HepG2 (cell line): ENCODE measurements at regions not wholly inside any gene's neighbourhood (a gene's known extent, or its start where the extent isn't known, plus 50 kb on each side); places are given as distances from the start of the nearest gene placed in this dataset.

Experiments used
- ATAC-seq: fragments of 200-7000 bp; cut with Tn5 transposase; 3 replicates; pipeline ENCODE4 v1.9.1; 2020; ENCODE audit warnings: mild to moderate bottlenecking, moderate library complexity
- BruUV-seq: library from RNA; stranded (reverse); fragments of 400-500 nt; replicated peaks from 2 replicates; lab custom pipeline; 2021; lab: Mats Ljungman, UMichigan
- CTCF ChIA-PET: fragments of 300-600 bp; formaldehyde crosslinking; extraction: SDS; loops from one replicate; lab custom pipeline; 2021; ENCODE audit warnings: low total read pairs, inconsistent platforms, low intra/inter-chr PET ratio; lab: Yijun Ruan, JAX
- POLR2A ChIA-PET: fragments of 350-600 bp; sonication (Branson Sonifier 250); formaldehyde crosslinking; loops from one replicate; lab custom pipeline; 2020; ENCODE audit warnings: antibody characterized with exemption, inconsistent platforms; lab: Yijun Ruan, JAX
- DNase-seq: peaks from one replicate; pipeline ENCODE4 v3.0.0-alpha.2; 2015; ENCODE audit warnings: low spot score
- FAIRE-seq: peaks from 3 replicates; lab custom pipeline; 2011; peaks lifted over from hg19 to GRCh38; lab: Jason Lieb, UNC
- H2AFZ ChIP-seq: one replicate; pipeline ENCODE4 v1.6.1; 2011; ENCODE audit warnings: low read length, inconsistent platforms
- H3K27ac ChIP-seq: fragments of 300-600 bp; 3 replicates; pipeline ENCODE4 v1.8.0; 2011; ENCODE audit warnings: mixed run types, mild to moderate bottlenecking, mixed read lengths, low read length, inconsistent platforms; ENCODE audit not compliant: insufficient read depth; ENCODE audit errors: extremely low read length
- H3K27me3 ChIP-seq, 2 experiments: fragments of 200-600 bp in 1 of 2; 2 replicates in 1 of 2; 3 replicates in 1 of 2; pipeline versions ENCODE4 v1.6.0 to v1.8.0; 2011; ENCODE audit warnings: low read length in 2 of 2, mild to moderate bottlenecking in 2 of 2, moderate library complexity in 2 of 2, inconsistent platforms in 1 of 2; ENCODE audit not compliant: insufficient read depth in 2 of 2, control insufficient read depth in 1 of 2
- H3K36me3 ChIP-seq, 2 experiments: fragments of 200-600 bp in 1 of 2; replicated peaks in 1 of 2; 2 replicates in 1 of 2; 3 replicates in 1 of 2; pipeline versions ENCODE4 v1.5.1 to v1.8.0; 2011; ENCODE audit warnings: low read length in 2 of 2, inconsistent platforms in 1 of 2; ENCODE audit not compliant: insufficient read depth in 2 of 2, control insufficient read depth in 1 of 2
- H3K4me1 ChIP-seq: 2 replicates; pipeline ENCODE4 v1.5.1; 2012; ENCODE audit warnings: low read length, inconsistent platforms; ENCODE audit not compliant: insufficient read depth
- H3K4me2 ChIP-seq: 2 replicates; pipeline ENCODE4 v1.6.0; 2011; ENCODE audit warnings: low read depth, low read length, inconsistent platforms
- H3K4me3 ChIP-seq, 3 experiments: fragments of 200-600 bp in 1 of 3; sonication (generic), shearing (Covaris generic) in 1 of 3; replicated peaks in 1 of 3; 2 replicates each; pipeline ENCODE4 v1.5.1; 2011 to 2016; ENCODE audit warnings: low read length in 3 of 3, inconsistent platforms in 2 of 3, low read depth in 2 of 3, mild to moderate bottlenecking in 2 of 3, control low read depth in 1 of 3, mixed read lengths in 1 of 3; ENCODE audit not compliant: insufficient read depth in 1 of 3
- H3K79me2 ChIP-seq: one replicate; pipeline ENCODE4 v1.6.1; 2011; ENCODE audit warnings: low read length, inconsistent platforms; ENCODE audit not compliant: insufficient read depth
- H3K9ac ChIP-seq: 2 replicates; pipeline ENCODE4 v1.6.0; 2011; ENCODE audit warnings: mild to moderate bottlenecking, low read depth, low read length, inconsistent platforms; ENCODE audit not compliant: insufficient read depth
- H3K9me3 ChIP-seq: 2 replicates; pipeline ENCODE4 v1.5.1; 2012; ENCODE audit warnings: mild to moderate bottlenecking, low read length
- H4K20me1 ChIP-seq: 2 replicates; pipeline ENCODE4 v1.6.0; 2011; ENCODE audit warnings: inconsistent platforms, mild to moderate bottlenecking, low read length, moderate library complexity; ENCODE audit not compliant: insufficient read depth
- GMEB2 ChIP-seq: IDR thresholded peaks from 2 replicates; pipeline ENCODE4 v1.6.1; 2016; ENCODE audit warnings: missing biosample characterization, missing genetic modification reagents, low read depth
- PRDM15 ChIP-seq: sonication (generic); formaldehyde crosslinking; IDR thresholded peaks from 2 replicates; pipeline ENCODE4 v1.4.0; 2020; ENCODE audit warnings: missing genetic modification reagents
- SMYD3 ChIP-seq: sonication (generic); formaldehyde crosslinking; IDR thresholded peaks from 2 replicates; pipeline ENCODE4 v1.8.1; 2023; ENCODE audit warnings: mild to moderate bottlenecking, missing genetic modification reagents
- WGBS: methylation state at CpG from one replicate; pipeline ENCODE4 v1.1.6; 2017; ENCODE audit warnings: low lambda C conversion rate; 5-methylcytosine and 5-hydroxymethylcytosine counted together
- in situ Hi-C: cut with HindIII; loops from 2 replicates; pipeline ENCODE4 v1.10.0; 2017; ENCODE audit warnings: low pct_unique_long_range_greater_than_20kb; ENCODE audit not compliant: extremely low pct_ligation_motif_present
- intact Hi-C: fragments of 100-400 bp; cut with micrococcal nuclease; formaldehyde crosslinking; loops from one replicate; pipeline ENCODE4 v1.10.0; 2022; ENCODE audit not compliant: unreplicated experiment

GRCh38 chr1:163885510-163885909, 563.8 kb downstream of the NUF2 start:
- Histone ChIP-seq H4K20me1 (no peaks in the 10 kb centered on the region), H2AFZ (no peak overlapping the region), H3K27me3 (no peaks in the 10 kb centered on the region), H3K4me3 (no peak overlapping the region), H3K9ac (no peak overlapping the region), H3K4me2 (no peak overlapping the region), H3K27ac (no peak overlapping the region), H3K4me1 (no peaks in the 10 kb centered on the region; the same call in 1 of the 2 replicates), H3K36me3 (no peaks in the 10 kb centered on the region), H3K79me2 (no peaks in the 10 kb centered on the region), H3K9me3 (peaks cover 70% of the 10 kb centered on the region)
- CTCF ChIA-PET: no interaction called here
- FAIRE-seq (no peak), ATAC-seq (no peak), DNase-seq (no peak)
- BruUV-seq: no TSS peak
- WGBS: 54% methylated on average over 8 of the region's 8 CpGs
- POLR2A ChIA-PET: no interaction called here
- TF ChIP-seq SMYD3 (CRISPR knock-in tag) (no peak), PRDM15 (CRISPR knock-in tag) (0 out of 2 replicates have a peak, but pooled peaks have one; percentile 37), GMEB2 (CRISPR knock-in tag) (no peak)
- in situ Hi-C loops (no loop called here), intact Hi-C loops (no loop called here)
